Stimulated activated CD4-positive, alpha-beta T cell treated with anti-CD3 and anti-CD28 coated beads, Interleukin-2, amount 100 ng/mL, for 48 hours (primary cell): ENCODE measurements at regions not wholly inside any gene's neighbourhood (a gene's known extent, or its start where the extent isn't known, plus 50 kb on each side); places are given as distances from the start of the nearest gene placed in this dataset.

Experiments used
- DNase-seq, 2 donors: peaks; one replicate each; pipeline ENCODE4 v3.0.0-alpha.2; 2020

DNA sequence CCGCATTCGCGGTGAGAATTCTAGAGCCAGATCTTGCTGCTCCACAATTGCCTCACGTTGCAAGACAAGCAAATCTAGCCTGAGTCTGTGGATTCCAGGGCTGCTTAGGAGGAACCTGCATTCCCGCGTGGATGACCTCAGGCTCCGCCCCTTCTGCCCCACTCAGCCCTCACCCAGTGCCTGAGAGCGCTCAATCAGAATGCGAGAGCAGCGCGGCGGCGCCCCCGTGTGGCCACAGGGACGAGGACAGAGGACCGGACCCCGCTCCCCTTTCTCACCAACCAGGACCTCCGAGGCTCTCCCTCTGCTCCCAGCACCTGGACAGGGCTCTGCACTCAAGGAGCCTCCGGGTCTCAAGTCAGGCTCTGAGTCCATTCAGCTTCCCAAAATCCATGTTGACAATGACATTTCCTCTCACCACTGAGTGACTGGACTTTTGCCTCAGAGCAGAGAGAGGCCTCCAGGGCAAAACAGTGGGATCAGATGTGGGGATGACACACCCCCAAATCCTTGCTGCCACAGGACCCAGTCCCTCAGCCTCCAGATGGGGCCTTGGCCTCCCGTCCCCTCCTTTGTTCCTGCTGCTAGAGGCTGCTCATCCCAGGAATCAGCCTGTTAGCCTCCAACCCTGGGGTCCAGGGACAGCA is 52.0 kb downstream of the RPP21 start:
- peak; percentile 90 for DNase-seq

- no peak for DNase-seq
Observed at GRCh38 chr6:30397697-30398096, 52.7 kb downstream of the RPP21 start.

- DNase-seq = no peak
Observed at GRCh38 chr6:30399390-30400058, 54.6 kb downstream of the RPP21 start.

DNA sequence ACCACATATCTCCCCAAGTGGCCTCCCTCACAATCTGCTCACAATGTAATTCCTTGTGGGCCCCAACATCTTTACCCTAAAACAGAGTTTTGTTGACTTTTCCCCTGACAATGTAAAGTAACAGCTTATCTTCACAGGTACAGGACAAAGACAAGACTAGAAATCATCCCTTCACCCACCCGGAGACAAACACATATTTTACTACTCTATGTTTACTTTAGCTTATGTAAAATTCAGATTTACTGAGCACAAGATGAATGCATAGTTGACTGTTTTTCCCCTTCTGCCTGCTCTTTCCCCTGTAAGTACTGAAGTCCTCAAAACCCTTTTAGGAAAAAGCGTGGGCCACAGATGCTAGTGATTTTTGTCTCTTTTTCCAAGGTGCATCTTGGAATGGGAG is 61.0 kb downstream of the RPP21 start:
- no peak for DNase-seq

DNA sequence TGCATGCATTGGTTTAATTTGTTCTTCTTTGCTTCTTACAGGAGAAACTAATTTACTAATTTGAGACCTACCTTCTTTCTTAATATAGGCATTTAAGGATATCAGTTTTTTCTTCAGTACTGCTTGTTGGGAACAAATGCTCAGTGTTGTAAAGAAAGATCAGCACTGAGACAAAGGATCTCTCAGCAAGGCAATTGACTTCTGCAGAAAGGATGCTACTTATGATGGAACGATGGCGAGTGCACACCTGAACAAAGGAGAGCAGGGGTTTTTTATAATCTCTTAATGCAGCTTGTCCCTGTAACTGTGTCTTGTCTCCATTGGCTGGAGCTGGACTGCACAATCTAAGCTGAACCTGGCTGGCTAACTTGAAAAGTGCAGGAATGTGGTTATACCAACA is 64.2 kb downstream of the RPP21 start:
- no peak for DNase-seq

DNA sequence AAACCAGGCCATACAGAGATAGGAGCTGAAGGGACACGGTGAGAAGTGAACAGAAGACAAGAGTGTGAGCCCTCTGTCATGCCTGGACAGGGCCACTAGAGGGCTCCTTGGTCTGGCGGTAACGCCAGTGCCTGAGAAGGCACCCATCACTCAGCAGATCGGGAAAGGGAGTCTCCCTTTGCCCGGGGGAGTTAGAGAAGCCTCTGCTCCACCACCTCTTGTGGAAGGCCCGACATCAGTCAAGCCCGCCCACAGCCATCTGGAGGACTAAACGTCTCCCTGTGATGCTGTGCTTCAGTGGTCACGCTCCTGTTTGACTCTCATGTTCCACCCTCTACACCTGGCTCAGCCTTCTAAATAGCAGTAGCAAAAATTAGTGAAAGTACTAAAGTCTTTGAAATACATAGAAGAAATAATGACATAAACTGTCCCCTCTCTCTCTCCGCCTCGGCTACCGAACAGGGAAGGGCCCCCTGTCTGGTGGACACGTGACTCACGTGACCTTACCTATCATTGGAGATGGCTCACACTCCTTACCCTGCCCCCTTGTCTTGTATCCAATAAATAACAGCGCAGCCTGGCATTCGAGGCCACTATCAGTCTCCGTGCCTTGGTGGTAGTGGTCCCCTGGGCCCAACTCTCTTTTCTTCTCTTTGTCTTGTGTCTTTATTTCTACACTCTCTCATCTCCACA is 66.7 kb downstream of the RPP21 start:
- DNase-seq = peak; percentile 44 to 57

DNA sequence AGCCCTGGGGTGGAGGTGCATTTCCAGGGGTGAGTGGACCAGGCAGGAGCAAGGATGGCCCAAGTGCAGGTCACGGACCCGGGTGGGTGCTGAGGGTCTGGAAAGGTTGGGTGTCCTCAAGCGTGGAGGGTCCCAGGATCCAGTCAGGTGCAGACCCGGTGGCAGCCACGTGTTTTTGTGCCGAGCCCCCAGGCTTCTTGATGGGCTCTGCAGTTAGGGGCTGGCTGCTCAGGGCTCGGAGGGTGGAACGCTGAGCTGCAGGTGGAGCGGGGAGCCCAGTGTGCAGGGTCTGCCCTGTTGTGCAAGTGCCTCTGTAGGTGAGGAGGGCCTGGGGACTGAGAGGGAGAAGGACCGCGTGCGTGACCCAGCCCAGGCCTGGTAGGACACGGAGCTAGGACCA is 70.9 kb upstream of the HLA-E start:
- DNase-seq = no peak

DNA sequence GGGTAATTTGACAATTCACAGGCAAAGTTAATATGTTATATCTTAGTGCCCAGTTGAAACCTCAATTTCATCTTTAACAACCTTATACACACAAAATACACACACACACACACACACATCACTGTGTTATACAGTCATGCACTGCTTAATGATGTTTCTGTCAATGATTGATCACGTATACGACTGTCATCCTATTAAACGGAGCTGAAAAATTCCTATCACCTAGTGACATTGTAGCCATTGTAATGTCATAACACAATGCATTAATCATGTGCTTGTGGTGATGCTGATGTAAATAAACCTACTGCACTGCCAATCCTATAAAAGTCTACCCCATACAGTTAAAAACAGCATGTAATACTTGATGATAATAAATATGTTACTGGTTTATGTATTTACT is 64.8 kb upstream of the HLA-E start:
- no peak for DNase-seq
